ENCODE measurements at regions not wholly inside any gene's neighbourhood (a gene's known extent, or its start where the extent isn't known, plus 50 kb on each side); places are given as distances from the start of the nearest gene placed in this dataset.

- 67 to 76% (median 76%) methylated on average over 2 of the region's 2 CpGs for WGBS, 4 donors
- Histone ChIP-seq H3K4me3 (no peak overlapping the region), H3K4me1 (replicated peaks in 1 of 2) (no peaks in the 10 kb centered on the region), H3K27ac (no peak overlapping the region), H3K36me3 (replicated peaks in 1 of 2) (no peaks in the 10 kb centered on the region), H3K9me3 (replicated peaks in 1 of 3) (no peaks in the 10 kb centered on the region), H3K27me3 (no peaks in the 10 kb centered on the region)
- DNase-seq: no peak
- intact Hi-C loops (cut with DNase I): no loop called here
- TF ChIP-seq POLR2A (IDR thresholded peaks at IDR 0.05) (no peak), CTCF (IDR thresholded peaks at IDR 0.05) (no peak)
These were observed 839.6 kb downstream of the GALC start for GRCh38 chr14:87153391-87153790.

GRCh38 chr14:87152693-87153092, 840.3 kb downstream of the GALC start:
- intact Hi-C loops (cut with DNase I): no loop called here
- Histone ChIP-seq H3K4me3 (no peak overlapping the region), H3K27ac (no peak overlapping the region), H3K27me3 (no peaks in the 10 kb centered on the region), H3K4me1 (replicated peaks in 1 of 2) (no peaks in the 10 kb centered on the region), H3K36me3 (replicated peaks in 1 of 2) (no peaks in the 10 kb centered on the region), H3K9me3 (replicated peaks in 1 of 3) (no peaks in the 10 kb centered on the region)
- DNase-seq: no peak
- 57 to 75% (median 64%) methylated on average over 5 of the region's 5 CpGs for WGBS, 4 donors
- TF ChIP-seq CTCF (IDR thresholded peaks at IDR 0.05): no peak
- TF ChIP-seq POLR2A (IDR thresholded peaks at IDR 0.05): no peak

GRCh38 chr14:87149583-87150354, 843.2 kb downstream of the GALC start:
- TF ChIP-seq CTCF (IDR thresholded peaks at IDR 0.05) (no peak), POLR2A (IDR thresholded peaks at IDR 0.05) (no peak)
- intact Hi-C loops (cut with DNase I): no loop called here
- WGBS, 4 donors: 30 to 45% (median 40%) methylated on average over 6 of the region's 6 CpGs
- Histone ChIP-seq H3K36me3 (replicated peaks in 1 of 2) (no peaks in the 10 kb centered on the region), H3K27me3 (no peaks in the 10 kb centered on the region), H3K27ac (no peak overlapping the region), H3K9me3 (replicated peaks in 1 of 3) (no peaks in the 10 kb centered on the region), H3K4me1 (replicated peaks in 1 of 2) (no peaks in the 10 kb centered on the region), H3K4me3 (no peak overlapping the region)
- DNase-seq: no peak

GRCh38 chr14:87148655-87149054, 844.3 kb downstream of the GALC start:
- WGBS, 4 donors: 66 to 71% (median 69%) methylated on average over 3 of the region's 3 CpGs
- Histone ChIP-seq H3K27ac (no peak overlapping the region), H3K9me3 (replicated peaks in 1 of 3) (no peaks in the 10 kb centered on the region)

More at GRCh38 chr14:87148655-87149054, 844.3 kb downstream of the GALC start:
- H3K4me1 ChIP-seq (replicated peaks in 1 of 2): no peaks in the 10 kb centered on the region
- no peaks in the 10 kb centered on the region for H3K27me3 ChIP-seq
- H3K36me3 ChIP-seq (replicated peaks in 1 of 2): no peaks in the 10 kb centered on the region
- H3K4me3 ChIP-seq: no peak overlapping the region
- DNase-seq: no peak
- TF ChIP-seq POLR2A (IDR thresholded peaks at IDR 0.05) (no peak), CTCF (IDR thresholded peaks at IDR 0.05) (no peak)
- intact Hi-C loops (cut with DNase I): no loop called here

All from adrenal gland (tissue), 9 donors.